GM23248 (cell line): ENCODE measurements at regions not wholly inside any gene's neighbourhood (a gene's known extent, or its start where the extent isn't known, plus 50 kb on each side); places are given as distances from the start of the nearest gene placed in this dataset.

Experiments
- EZH2 ChIP-seq: fragments of 200-600 bp; sonication (generic); IDR thresholded peaks from 2 replicates; pipeline ENCODE4 v1.6.1; 2018; ENCODE audit warnings: antibody characterized with exemption, mild to moderate bottlenecking; ENCODE audit not compliant: insufficient read depth, poor library complexity, severe bottlenecking
- EZH2phosphoT487 ChIP-seq: fragments of 200-600 bp; sonication (generic); IDR thresholded peaks from 2 replicates; pipeline ENCODE4 v1.6.1; 2018; ENCODE audit warnings: antibody characterized with exemption, moderate library complexity, mild to moderate bottlenecking, low read depth; ENCODE audit not compliant: insufficient read depth

DNA sequence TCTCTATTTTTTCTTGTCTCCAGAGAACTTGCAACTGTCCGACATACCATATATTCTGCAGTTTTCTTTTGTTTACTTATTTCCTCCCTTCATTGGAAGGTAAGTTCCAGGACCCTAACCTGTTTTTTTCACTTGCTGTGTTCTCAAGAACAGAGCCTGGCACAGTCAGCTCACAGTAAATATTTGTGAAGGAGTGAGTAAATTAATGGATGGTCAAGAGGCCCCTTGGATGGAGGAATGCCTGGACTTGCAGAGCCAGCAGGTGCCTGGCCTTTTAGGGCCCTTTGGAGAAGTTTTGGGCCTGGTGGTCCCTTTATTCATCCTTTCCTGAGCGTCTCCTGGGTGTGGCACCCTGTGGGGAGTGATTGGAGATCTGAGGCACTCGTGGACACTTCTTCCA, 182.1 kb upstream of the POU3F1 start:
- TF ChIP-seq EZH2 (no peak), EZH2phosphoT487 (no peak)
